ENCODE measurements at regions not wholly inside any gene's neighbourhood (a gene's known extent, or its start where the extent isn't known, plus 50 kb on each side); places are given as distances from the start of the nearest gene placed in this dataset.

DNA sequence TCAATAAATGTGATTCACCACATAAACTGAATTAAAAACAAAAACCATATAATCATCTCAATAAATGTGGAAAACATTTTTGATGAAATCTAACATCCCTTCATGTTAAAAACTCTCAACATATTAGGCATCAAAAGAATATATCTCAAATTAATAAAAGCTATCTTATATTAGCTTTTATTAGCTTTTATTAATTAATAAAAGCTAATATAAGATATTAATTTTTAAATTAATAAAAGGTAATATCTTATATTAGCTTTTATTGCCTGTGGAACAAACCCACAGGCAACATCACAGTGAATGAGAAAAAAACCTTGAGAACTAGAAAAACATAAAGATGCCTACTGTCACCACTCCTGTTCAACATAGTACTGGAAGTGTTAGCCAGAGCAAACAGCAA, 338.9 kb upstream of the GRIA1 start:
- TF ChIP-seq, protein P1, sequence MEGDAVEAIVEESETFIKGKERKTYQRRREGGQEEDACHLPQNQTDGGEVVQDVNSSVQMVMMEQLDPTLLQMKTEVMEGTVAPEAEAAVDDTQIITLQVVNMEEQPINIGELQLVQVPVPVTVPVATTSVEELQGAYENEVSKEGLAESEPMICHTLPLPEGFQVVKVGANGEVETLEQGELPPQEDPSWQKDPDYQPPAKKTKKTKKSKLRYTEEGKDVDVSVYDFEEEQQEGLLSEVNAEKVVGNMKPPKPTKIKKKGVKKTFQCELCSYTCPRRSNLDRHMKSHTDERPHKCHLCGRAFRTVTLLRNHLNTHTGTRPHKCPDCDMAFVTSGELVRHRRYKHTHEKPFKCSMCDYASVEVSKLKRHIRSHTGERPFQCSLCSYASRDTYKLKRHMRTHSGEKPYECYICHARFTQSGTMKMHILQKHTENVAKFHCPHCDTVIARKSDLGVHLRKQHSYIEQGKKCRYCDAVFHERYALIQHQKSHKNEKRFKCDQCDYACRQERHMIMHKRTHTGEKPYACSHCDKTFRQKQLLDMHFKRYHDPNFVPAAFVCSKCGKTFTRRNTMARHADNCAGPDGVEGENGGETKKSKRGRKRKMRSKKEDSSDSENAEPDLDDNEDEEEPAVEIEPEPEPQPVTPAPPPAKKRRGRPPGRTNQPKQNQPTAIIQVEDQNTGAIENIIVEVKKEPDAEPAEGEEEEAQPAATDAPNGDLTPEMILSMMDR (IDR thresholded peaks at IDR 0.05), result no peak
- no peak for TF ChIP-seq POLR2AphosphoS5 (IDR thresholded peaks at IDR 0.05)
